Activated T-cell treated with anti-CD3 and anti-CD28 coated beads for 4 hours (primary cell): ENCODE measurements at regions not wholly inside any gene's neighbourhood (a gene's known extent, or its start where the extent isn't known, plus 50 kb on each side); places are given as distances from the start of the nearest gene placed in this dataset.
"Not testable (repeated sequence)": the region's sequence is repeated elsewhere in the genome, so short reads cannot be mapped to it uniquely, and the experiment has no call there.

Source experiments
- DNase-seq: peaks from one replicate; pipeline ENCODE4 v3.0.0-alpha.2; 2020

DNA sequence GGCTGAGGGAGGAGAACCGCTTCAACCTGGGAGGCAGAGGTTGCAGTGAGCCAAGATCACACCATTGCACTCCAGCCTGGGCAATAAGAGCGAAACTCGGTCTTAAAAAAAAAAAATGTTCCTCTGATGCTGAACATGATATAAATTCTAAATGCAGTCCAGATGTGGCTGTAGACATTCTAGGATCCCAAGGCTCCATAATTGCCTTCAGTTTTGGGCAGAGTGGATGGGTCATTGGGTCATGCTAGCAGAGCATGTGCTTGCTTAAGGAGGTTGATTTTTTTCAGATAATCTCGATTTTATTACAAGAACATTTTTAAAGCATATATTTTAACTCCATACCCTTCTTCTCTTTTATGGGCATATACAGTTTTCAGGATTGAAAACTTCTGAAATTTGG lies 112.0 kb downstream of the UTRN start:
- no peak for DNase-seq

- no peak for DNase-seq
These were observed 115.2 kb downstream of the UTRN start for GRCh38 chr6:144400321-144400720.

- no peak for DNase-seq
These were observed 116.9 kb downstream of the UTRN start for GRCh38 chr6:144401736-144402733.

GRCh38 chr6:144402750-144403149 lies 117.6 kb downstream of the UTRN start:
- DNase-seq, result no peak

DNA sequence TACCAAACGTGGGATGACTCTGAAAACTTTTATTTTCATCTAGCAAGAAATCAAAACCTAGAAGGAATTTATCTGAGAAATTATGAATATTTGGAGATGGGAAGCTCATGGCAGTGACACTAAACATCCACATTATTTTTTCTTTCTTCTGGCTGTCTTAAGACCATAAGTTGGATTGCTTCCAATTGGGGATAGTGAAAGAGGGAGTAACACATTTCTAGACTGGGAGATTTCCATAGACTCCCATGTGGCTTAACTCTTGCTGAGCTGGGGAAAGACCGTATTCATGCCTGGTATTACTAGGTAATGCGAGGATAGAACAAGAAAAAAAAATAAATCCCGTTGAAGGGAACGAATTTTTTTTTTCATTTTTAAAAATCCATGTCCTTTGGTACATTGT lies 120.0 kb downstream of the UTRN start:
- no peak for DNase-seq

GRCh38 chr6:144406796-144407195 lies 121.7 kb downstream of the UTRN start:
- no peak for DNase-seq

DNA sequence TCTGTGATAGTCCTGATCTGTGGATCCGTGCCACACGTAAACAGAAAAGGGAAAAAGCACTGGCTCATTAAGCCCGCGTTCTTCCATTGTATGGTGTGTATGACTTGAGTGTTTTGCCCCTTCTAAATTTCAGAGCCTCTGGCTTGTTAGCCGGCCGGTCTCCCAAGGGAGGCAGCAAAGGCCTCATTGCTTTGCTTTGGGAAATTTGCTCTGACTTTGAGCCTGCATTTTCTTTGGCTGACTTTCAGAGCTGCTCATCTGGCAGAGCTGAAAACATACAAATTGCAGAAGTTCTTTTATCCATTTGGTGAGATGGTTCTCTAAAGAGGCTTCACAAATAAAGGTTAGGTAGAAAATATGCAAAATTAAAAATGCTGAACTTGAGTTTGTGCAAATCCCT lies 123.0 kb downstream of the UTRN start:
- DNase-seq, result no peak

DNA sequence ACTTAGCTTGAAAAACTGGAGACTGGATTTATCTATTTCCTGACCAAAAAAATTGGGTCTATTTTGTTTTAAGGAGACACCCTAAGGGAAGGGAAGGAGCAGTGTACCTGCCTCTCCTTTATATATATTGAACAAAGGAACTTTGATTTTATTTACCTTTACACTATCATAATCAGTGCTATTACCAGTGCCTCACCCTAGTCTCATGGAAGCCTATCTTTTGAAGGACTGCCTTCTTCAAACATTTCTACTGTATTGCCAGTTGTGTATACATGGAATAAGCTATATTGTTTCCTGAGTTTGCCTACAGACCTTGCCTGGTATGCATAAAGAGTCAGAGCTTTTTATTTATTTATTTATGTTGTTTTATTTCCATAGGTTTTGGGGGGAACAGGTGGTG lies 124.9 kb downstream of the UTRN start:
- DNase-seq, result no peak

DNA sequence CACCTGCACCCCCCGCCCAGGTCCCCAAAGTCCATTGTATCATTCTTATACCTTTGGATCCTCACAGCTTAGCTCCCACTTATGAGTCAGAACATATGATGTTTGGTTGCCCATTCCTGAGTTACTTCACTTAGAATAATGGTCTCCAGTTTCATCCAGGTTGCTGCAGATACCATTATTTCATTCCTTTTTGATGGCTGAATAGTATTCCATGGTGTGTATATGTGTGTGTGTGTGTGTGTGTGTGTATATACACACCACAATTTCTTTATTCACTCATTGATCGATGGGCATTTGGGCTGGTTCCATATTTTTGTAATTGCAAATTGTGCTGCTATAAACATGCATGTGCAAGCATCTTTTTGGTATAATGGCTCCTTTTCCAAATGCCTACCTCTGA lies 125.4 kb downstream of the UTRN start:
- DNase-seq, result not testable (repeated sequence)

GRCh38 chr6:144411531-144412165 lies 126.5 kb downstream of the UTRN start:
- DNase-seq, result no peak

- DNase-seq, result no peak
These were observed 128.3 kb downstream of the UTRN start for GRCh38 chr6:144413418-144413817.

DNA sequence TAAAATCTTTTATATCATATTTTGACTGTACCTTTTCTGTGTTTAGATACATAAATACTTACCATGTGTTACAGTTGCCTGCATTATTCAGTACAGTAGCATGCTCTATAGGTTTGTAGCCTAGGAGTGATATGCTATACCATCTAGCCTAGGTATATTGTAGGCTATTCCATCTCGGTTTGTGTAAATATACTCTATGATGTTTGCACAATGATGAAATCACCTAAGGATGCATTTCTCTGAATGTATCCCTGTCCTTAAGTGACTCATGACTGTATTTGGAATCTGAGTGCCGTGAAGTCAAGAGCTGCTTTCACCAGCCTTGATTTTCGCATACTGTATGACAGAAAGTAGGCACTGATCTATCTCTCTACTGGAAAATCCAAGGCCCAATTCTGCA lies 129.9 kb downstream of the UTRN start:
- DNase-seq, result no peak

DNA sequence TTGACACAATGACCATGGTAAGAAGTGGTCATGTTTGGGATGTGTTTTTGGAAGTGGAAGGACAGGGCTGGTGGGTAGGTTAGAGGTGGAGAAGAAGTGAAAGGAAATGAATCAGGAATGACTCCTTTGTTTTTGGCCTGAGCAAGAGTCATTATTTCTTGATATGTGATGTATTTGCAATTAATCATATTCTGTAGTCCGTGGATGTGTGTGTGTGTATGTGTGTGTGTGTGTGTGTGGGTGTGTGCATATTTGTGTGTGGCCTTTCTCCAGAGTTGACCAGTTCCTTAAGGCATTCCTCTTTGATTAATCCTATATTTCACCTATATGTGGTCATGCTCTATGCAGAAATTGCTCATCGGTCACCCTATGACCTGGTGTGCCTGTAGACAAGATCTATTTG lies 130.7 kb downstream of the UTRN start:
- DNase-seq, result no peak

GRCh38 chr6:144416244-144416643 lies 131.1 kb downstream of the UTRN start:
- DNase-seq, result no peak

GRCh38 chr6:144416773-144417172 lies 131.6 kb downstream of the UTRN start:
- DNase-seq, result no peak

DNA sequence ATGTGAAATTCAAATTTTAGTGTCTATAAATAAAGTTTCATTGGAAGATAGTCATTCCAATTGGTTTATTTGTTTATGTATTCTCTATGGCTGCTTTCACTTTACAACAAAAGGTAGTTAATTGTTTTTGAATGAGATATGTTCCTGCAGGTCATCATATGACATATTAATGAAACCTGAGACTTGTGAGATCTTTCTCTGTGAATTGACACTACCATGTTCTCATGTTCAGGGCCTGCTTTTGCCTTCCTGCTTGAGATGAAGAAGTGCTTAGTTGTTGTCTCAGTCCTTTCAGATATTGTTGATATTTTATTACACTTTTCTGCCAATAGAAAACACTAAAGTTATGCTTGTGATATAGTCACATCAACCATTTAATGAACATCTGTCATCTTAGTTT lies 132.5 kb downstream of the UTRN start:
- no peak for DNase-seq

DNA sequence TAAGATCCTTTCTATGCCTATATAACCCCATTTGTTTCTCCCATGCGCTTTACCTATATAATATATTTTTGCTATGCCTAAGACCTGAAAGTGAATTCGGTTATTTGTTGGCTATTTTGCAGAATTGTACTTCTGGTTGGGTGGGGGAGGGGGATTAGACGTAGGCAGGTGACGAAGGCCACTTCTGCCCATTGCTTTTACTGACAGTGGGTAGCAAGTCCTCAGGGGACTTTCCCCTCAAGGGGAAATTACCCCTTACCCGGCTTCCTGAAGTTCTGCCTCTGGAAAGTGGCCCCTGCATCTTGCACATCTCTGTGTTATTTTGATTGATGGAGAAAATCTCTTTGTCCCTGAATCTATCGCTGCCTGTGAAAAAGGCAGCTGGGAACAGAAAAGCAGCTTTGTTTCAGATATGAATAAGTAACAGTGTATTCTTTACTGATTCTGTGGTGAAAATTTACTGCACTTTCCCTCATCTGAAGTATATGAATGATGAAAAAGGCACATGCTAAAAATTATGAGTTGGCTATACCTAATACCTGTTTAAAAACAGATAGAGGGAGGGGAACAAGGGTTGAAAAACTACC lies 133.9 kb downstream of the UTRN start:
- DNase-seq, result no peak

DNA sequence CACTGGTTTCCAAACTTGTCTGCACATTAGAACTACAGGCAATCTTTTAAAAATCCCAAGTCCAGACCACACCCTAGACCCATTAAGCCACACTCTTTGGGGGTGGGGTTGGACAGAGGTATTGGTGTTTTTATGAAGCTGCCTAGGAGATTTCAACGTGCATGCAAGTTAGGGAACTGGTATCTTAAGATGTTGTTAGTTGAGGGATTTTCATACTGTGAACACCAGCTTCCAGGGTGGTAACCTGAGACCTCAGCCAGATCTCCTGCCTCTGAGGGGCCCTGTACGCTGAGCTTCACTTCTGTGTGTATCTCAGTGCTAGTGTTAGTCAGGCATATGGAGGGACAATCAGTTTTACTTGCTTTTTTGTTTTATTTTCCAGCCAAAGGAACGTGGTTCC lies 138.0 kb downstream of the UTRN start:
- no peak for DNase-seq

DNA sequence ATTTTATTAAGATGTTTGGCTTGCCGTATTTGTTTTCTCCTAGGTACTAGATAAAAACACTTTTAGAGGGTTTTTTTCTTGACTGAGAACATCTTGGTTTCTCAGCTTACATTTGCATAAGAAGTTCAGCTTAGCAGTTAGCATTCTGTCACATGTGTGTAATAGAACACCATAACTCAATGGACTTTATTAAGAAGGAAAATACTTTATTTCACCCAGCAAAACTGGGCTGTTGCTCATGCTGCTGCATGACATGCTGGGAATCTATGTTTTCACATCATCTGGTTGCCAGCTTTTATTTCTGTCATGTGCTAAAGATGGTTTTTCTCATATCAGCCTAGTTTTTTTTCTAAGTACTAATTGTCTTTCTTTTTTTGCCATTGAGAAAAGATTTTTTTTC lies 144.6 kb downstream of the UTRN start:
- no peak for DNase-seq

GRCh38 chr6:144433446-144433845 lies 148.3 kb downstream of the UTRN start:
- DNase-seq, result not testable (repeated sequence)

- no peak for DNase-seq
These were observed 149.3 kb downstream of the UTRN start for GRCh38 chr6:144434308-144434990.

DNA sequence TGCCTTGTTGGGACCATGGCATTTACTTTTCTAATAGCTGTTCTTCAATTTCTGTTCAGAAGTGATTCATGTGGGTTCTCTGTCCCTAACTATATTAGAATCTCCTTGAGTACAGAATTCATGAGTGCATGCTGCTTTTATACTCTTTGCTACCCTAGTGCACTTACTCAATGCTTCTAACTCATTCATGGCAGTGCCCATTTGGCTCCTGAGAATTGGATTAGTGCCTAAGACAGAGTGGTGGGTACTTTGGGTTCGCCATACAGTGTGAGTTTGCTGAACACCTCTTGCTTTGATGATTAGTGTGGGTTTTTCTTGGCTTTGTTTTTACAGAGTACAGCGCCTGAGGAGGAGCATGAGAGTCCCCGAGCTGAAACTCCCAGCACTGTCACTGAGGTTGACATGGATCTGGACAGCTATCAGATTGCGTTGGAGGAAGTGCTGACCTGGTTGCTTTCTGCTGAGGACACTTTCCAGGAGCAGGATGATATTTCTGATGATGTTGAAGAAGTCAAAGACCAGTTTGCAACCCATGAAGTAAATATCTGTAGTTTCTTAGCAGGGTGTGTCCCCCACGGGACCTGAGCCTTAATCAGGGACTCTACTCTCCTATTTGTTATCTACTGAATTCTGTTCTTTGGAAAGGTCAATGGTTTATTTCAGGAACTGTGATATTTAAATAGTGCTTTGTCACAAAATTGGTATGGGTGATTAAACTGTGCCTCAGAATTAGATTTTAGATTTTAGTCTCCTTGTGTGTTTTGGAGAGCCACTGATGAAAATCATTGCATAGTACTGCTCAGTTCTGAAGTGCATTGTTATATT lies 150.7 kb downstream of the UTRN start:
- DNase-seq, result no peak
